Activated T-cell treated with anti-CD3 and anti-CD28 coated beads, Interleukin-2, amount 50 U/mL, for 4 hours (primary cell): ENCODE measurements at regions not wholly inside any gene's neighbourhood (a gene's known extent, or its start where the extent isn't known, plus 50 kb on each side); places are given as distances from the start of the nearest gene placed in this dataset.

Source experiments
- ATAC-seq, 2 donors: fragments of 200-7000 bp; cut with Tn5 transposase; one replicate each; pipeline ENCODE4 v1.10.0; 2021
- DNase-seq: peaks from one replicate; pipeline ENCODE4 v3.0.0-alpha.2; 2020
- H3K27me3 Mint-ChIP-seq: one replicate; pipeline ENCODE4 v1.8.0; 2021; ENCODE audit warnings: low read depth, mixed read lengths
- H3K36me3 Mint-ChIP-seq: one replicate; pipeline ENCODE4 v1.8.0; 2022; ENCODE audit warnings: mixed read lengths; ENCODE audit not compliant: insufficient read depth
- H3K4me1 Mint-ChIP-seq: one replicate; pipeline ENCODE4 v1.8.0; 2021; ENCODE audit warnings: low read depth, mixed read lengths
- H3K4me3 Mint-ChIP-seq: one replicate; pipeline ENCODE4 v1.8.0; 2021; ENCODE audit warnings: mild to moderate bottlenecking, moderate library complexity, mixed read lengths
- H3K9me3 Mint-ChIP-seq: one replicate; pipeline ENCODE4 v1.8.0; 2021; ENCODE audit warnings: mixed read lengths

GRCh38 chr6:155995281-155995680, 539.6 kb upstream of the NOX3 start:
- H3K4me3 Mint-ChIP-seq = no peak overlapping the region
- H3K27me3 Mint-ChIP-seq = no peaks in the 10 kb centered on the region
- no peaks in the 10 kb centered on the region for H3K9me3 Mint-ChIP-seq
- ATAC-seq (no peak), DNase-seq (no peak)
- peaks cover 2% of the 10 kb centered on the region for H3K36me3 Mint-ChIP-seq
- H3K4me1 Mint-ChIP-seq = no peaks in the 10 kb centered on the region

- Mint-ChIP-seq H3K27me3 (no peaks in the 10 kb centered on the region), H3K4me3 (no peak overlapping the region), H3K4me1 (no peaks in the 10 kb centered on the region), H3K9me3 (no peaks in the 10 kb centered on the region), H3K36me3 (peaks cover 2% of the 10 kb centered on the region)
- no peak for ATAC-seq
- no peak for DNase-seq
Measured at GRCh38 chr6:155994086-155994485, 538.4 kb upstream of the NOX3 start.

- Mint-ChIP-seq H3K4me1 (no peaks in the 10 kb centered on the region), H3K27me3 (no peaks in the 10 kb centered on the region), H3K9me3 (no peaks in the 10 kb centered on the region), H3K36me3 (peaks cover 2% of the 10 kb centered on the region), H3K4me3 (no peak overlapping the region)
- DNase-seq (no peak), ATAC-seq (no peak)
Measured at GRCh38 chr6:155993240-155993639, 537.6 kb upstream of the NOX3 start.

- H3K9me3 Mint-ChIP-seq = no peaks in the 10 kb centered on the region
- ATAC-seq = no peak
- no peak for DNase-seq
Measured at GRCh38 chr6:155985660-155986138, 530.1 kb upstream of the NOX3 start.

GRCh38 chr6:155980768-155981079, 525.1 kb upstream of the NOX3 start:
- H3K4me1 Mint-ChIP-seq = no peaks in the 10 kb centered on the region
- no peaks in the 10 kb centered on the region for H3K9me3 Mint-ChIP-seq
- ATAC-seq = no peak
- no peak for DNase-seq
- no peaks in the 10 kb centered on the region for H3K27me3 Mint-ChIP-seq
- H3K36me3 Mint-ChIP-seq = no peaks in the 10 kb centered on the region
- H3K4me3 Mint-ChIP-seq = no peak overlapping the region

More at GRCh38 chr6:155985660-155986138, 530.1 kb upstream of the NOX3 start:
- no peaks in the 10 kb centered on the region for H3K27me3 Mint-ChIP-seq
- no peak overlapping the region for H3K4me3 Mint-ChIP-seq
- no peaks in the 10 kb centered on the region for H3K4me1 Mint-ChIP-seq
- no peaks in the 10 kb centered on the region for H3K36me3 Mint-ChIP-seq

GRCh38 chr6:155980014-155980767, 524.6 kb upstream of the NOX3 start:
- DNase-seq (no peak), ATAC-seq (no peak)
- no peak overlapping the region for H3K4me3 Mint-ChIP-seq
- no peaks in the 10 kb centered on the region for H3K9me3 Mint-ChIP-seq
- H3K36me3 Mint-ChIP-seq = no peaks in the 10 kb centered on the region
- H3K27me3 Mint-ChIP-seq = no peaks in the 10 kb centered on the region
- peaks cover 3% of the 10 kb centered on the region for H3K4me1 Mint-ChIP-seq

GRCh38 chr6:155975506-155975905, 519.9 kb upstream of the NOX3 start:
- Mint-ChIP-seq H3K4me3 (no peak overlapping the region), H3K36me3 (no peaks in the 10 kb centered on the region), H3K4me1 (peaks cover 23% of the 10 kb centered on the region), H3K9me3 (no peaks in the 10 kb centered on the region), H3K27me3 (no peaks in the 10 kb centered on the region)
- ATAC-seq (no peak), DNase-seq (no peak)

GRCh38 chr6:155974811-155975323, 519.2 kb upstream of the NOX3 start:
- ATAC-seq (no peak), DNase-seq (no peak)
- H3K9me3 Mint-ChIP-seq = no peaks in the 10 kb centered on the region
- no peaks in the 10 kb centered on the region for H3K36me3 Mint-ChIP-seq
- peaks cover 24% of the 10 kb centered on the region for H3K4me1 Mint-ChIP-seq
- no peak overlapping the region for H3K4me3 Mint-ChIP-seq
- no peaks in the 10 kb centered on the region for H3K27me3 Mint-ChIP-seq

- Mint-ChIP-seq H3K9me3 (no peaks in the 10 kb centered on the region), H3K4me1 (peaks cover 24% of the 10 kb centered on the region), H3K36me3 (no peaks in the 10 kb centered on the region), H3K4me3 (no peak overlapping the region), H3K27me3 (no peaks in the 10 kb centered on the region)
- DNase-seq = no peak
- ATAC-seq = no peak
Measured at GRCh38 chr6:155974359-155974758, 518.7 kb upstream of the NOX3 start.

GRCh38 chr6:155970876-155971708, 515.5 kb upstream of the NOX3 start:
- Mint-ChIP-seq H3K4me3 (no peak overlapping the region), H3K27me3 (no peaks in the 10 kb centered on the region), H3K4me1 (peaks cover 24% of the 10 kb centered on the region), H3K9me3 (no peaks in the 10 kb centered on the region), H3K36me3 (no peaks in the 10 kb centered on the region)
- DNase-seq (no peak), ATAC-seq (no peak)

- DNase-seq (no peak), ATAC-seq (no peak)
- Mint-ChIP-seq H3K4me3 (no peak overlapping the region), H3K4me1 (peaks cover 23% of the 10 kb centered on the region), H3K27me3 (no peaks in the 10 kb centered on the region), H3K36me3 (no peaks in the 10 kb centered on the region), H3K9me3 (no peaks in the 10 kb centered on the region)
Measured at GRCh38 chr6:155970472-155970871, 514.8 kb upstream of the NOX3 start.

- Mint-ChIP-seq H3K4me1 (peaks cover 21% of the 10 kb centered on the region), H3K4me3 (no peak overlapping the region)
Measured at GRCh38 chr6:155968921-155969320, 513.3 kb upstream of the NOX3 start.

GRCh38 chr6:155967322-155967721, 511.7 kb upstream of the NOX3 start:
- no peak overlapping the region for H3K4me3 Mint-ChIP-seq
- H3K4me1 Mint-ChIP-seq = peaks cover 13% of the 10 kb centered on the region
- H3K9me3 Mint-ChIP-seq = no peaks in the 10 kb centered on the region
- no peak for ATAC-seq
- no peak for DNase-seq
- no peaks in the 10 kb centered on the region for H3K36me3 Mint-ChIP-seq
- no peaks in the 10 kb centered on the region for H3K27me3 Mint-ChIP-seq

More at GRCh38 chr6:155968921-155969320, 513.3 kb upstream of the NOX3 start:
- H3K36me3 Mint-ChIP-seq = no peaks in the 10 kb centered on the region
- DNase-seq (no peak), ATAC-seq (no peak)
- H3K9me3 Mint-ChIP-seq = no peaks in the 10 kb centered on the region
- no peaks in the 10 kb centered on the region for H3K27me3 Mint-ChIP-seq

GRCh38 chr6:155964544-155964943, 508.9 kb upstream of the NOX3 start:
- Mint-ChIP-seq H3K4me1 (no peaks in the 10 kb centered on the region), H3K36me3 (no peaks in the 10 kb centered on the region), H3K4me3 (no peak overlapping the region), H3K27me3 (no peaks in the 10 kb centered on the region), H3K9me3 (no peaks in the 10 kb centered on the region)
- DNase-seq = no peak
- no peak for ATAC-seq

- no peak for ATAC-seq
- Mint-ChIP-seq H3K4me3 (no peak overlapping the region), H3K4me1 (no peaks in the 10 kb centered on the region)
Measured at GRCh38 chr6:155962276-155962675, 506.6 kb upstream of the NOX3 start.

More at GRCh38 chr6:155962276-155962675, 506.6 kb upstream of the NOX3 start:
- Mint-ChIP-seq H3K9me3 (no peaks in the 10 kb centered on the region), H3K36me3 (no peaks in the 10 kb centered on the region), H3K27me3 (no peaks in the 10 kb centered on the region)
- DNase-seq = no peak
